H7 (cell line): ENCODE measurements at regions not wholly inside any gene's neighbourhood (a gene's known extent, or its start where the extent isn't known, plus 50 kb on each side); places are given as distances from the start of the nearest gene placed in this dataset.

Experiments used
- DNase-seq: peaks from one replicate; pipeline ENCODE4 v3.0.0; 2012
- H3K27me3 ChIP-seq: 2 replicates; pipeline ENCODE4 v1.6.0; 2011; ENCODE audit warnings: mild to moderate bottlenecking, low read length; ENCODE audit not compliant: control insufficient read depth, insufficient read depth
- H3K36me3 ChIP-seq: replicated peaks from 2 replicates; pipeline ENCODE4 v1.5.1; 2011; ENCODE audit warnings: low read length; ENCODE audit not compliant: control insufficient read depth, insufficient read depth
- H3K4me3 ChIP-seq: 2 replicates; pipeline ENCODE4 v1.5.1; 2011; ENCODE audit warnings: low read depth, mild to moderate bottlenecking, control low read depth, low read length, moderate library complexity; ENCODE audit not compliant: insufficient read depth

- Histone ChIP-seq H3K4me3 (no peak overlapping the region), H3K36me3 (no peaks in the 10 kb centered on the region), H3K27me3 (no peaks in the 10 kb centered on the region)
- no peak for DNase-seq
Measured at GRCh38 chr10:31146491-31147209, 115.0 kb upstream of the ZNF438 start.

- H3K4me3 ChIP-seq: no peak overlapping the region
- H3K36me3 ChIP-seq: no peaks in the 10 kb centered on the region
- no peaks in the 10 kb centered on the region for H3K27me3 ChIP-seq
- DNase-seq: no peak
Measured at GRCh38 chr10:31147210-31147608, 115.5 kb upstream of the ZNF438 start.

- Histone ChIP-seq H3K27me3 (no peaks in the 10 kb centered on the region), H3K4me3 (no peak overlapping the region), H3K36me3 (no peaks in the 10 kb centered on the region)
- DNase-seq: no peak
Measured at GRCh38 chr10:31148951-31149350, 117.3 kb upstream of the ZNF438 start.

- Histone ChIP-seq H3K27me3 (no peaks in the 10 kb centered on the region), H3K4me3 (no peak overlapping the region), H3K36me3 (no peaks in the 10 kb centered on the region)
- DNase-seq: no peak
Measured at GRCh38 chr10:31149835-31150512, 118.3 kb upstream of the ZNF438 start.

- no peak for DNase-seq
- Histone ChIP-seq H3K27me3 (no peaks in the 10 kb centered on the region), H3K36me3 (no peaks in the 10 kb centered on the region), H3K4me3 (no peak overlapping the region)
Measured at GRCh38 chr10:31151301-31151700, 119.6 kb upstream of the ZNF438 start.

GRCh38 chr10:31152421-31153135 lies 120.9 kb upstream of the ZNF438 start:
- Histone ChIP-seq H3K36me3 (no peaks in the 10 kb centered on the region), H3K4me3 (no peak overlapping the region), H3K27me3 (no peaks in the 10 kb centered on the region)
- no peak for DNase-seq

- H3K36me3 ChIP-seq: no peaks in the 10 kb centered on the region
- no peak for DNase-seq
- H3K27me3 ChIP-seq: no peaks in the 10 kb centered on the region
- no peak overlapping the region for H3K4me3 ChIP-seq
Measured at GRCh38 chr10:31153161-31153560, 121.5 kb upstream of the ZNF438 start.

- no peak overlapping the region for H3K4me3 ChIP-seq
- H3K36me3 ChIP-seq: no peaks in the 10 kb centered on the region
- no peak for DNase-seq
- no peaks in the 10 kb centered on the region for H3K27me3 ChIP-seq
Measured at GRCh38 chr10:31153692-31154091, 122.0 kb upstream of the ZNF438 start.

GRCh38 chr10:31154996-31155395 lies 123.3 kb upstream of the ZNF438 start:
- Histone ChIP-seq H3K27me3 (no peaks in the 10 kb centered on the region), H3K4me3 (no peak overlapping the region), H3K36me3 (no peaks in the 10 kb centered on the region)
- DNase-seq: no peak

- no peak for DNase-seq
- Histone ChIP-seq H3K36me3 (no peaks in the 10 kb centered on the region), H3K4me3 (no peak overlapping the region), H3K27me3 (no peaks in the 10 kb centered on the region)
Measured at GRCh38 chr10:31157123-31158010, 125.7 kb upstream of the ZNF438 start.

- Histone ChIP-seq H3K4me3 (no peak overlapping the region), H3K36me3 (no peaks in the 10 kb centered on the region), H3K27me3 (no peaks in the 10 kb centered on the region)
- no peak for DNase-seq
Measured at GRCh38 chr10:31158011-31158658, 126.5 kb upstream of the ZNF438 start.

- no peak overlapping the region for H3K4me3 ChIP-seq
- no peak for DNase-seq
- H3K36me3 ChIP-seq: no peaks in the 10 kb centered on the region
- no peaks in the 10 kb centered on the region for H3K27me3 ChIP-seq
Measured at GRCh38 chr10:31166606-31167005, 134.9 kb upstream of the ZNF438 start.

GRCh38 chr10:31170636-31171035 lies 139.0 kb upstream of the ZNF438 start:
- H3K36me3 ChIP-seq: no peaks in the 10 kb centered on the region
- no peak overlapping the region for H3K4me3 ChIP-seq
- H3K27me3 ChIP-seq: no peaks in the 10 kb centered on the region
- no peak for DNase-seq
